Gastroesophageal sphincter (tissue), 3 donors: ENCODE measurements at regions not wholly inside any gene's neighbourhood (a gene's known extent, or its start where the extent isn't known, plus 50 kb on each side); places are given as distances from the start of the nearest gene placed in this dataset.

Experiments used
- EP300 ChIP-seq: sonication (generic); formaldehyde crosslinking; IDR thresholded peaks from one replicate; pipeline ENCODE4 v1.6.1; 2017; ENCODE audit warnings: antibody characterized with exemption, mild to moderate bottlenecking
- POLR2A ChIP-seq, 2 donors: fragments of 450-650 bp; IDR thresholded peaks; one replicate each; pipeline ENCODE4 v1.6.1; 2017; ENCODE audit warnings: antibody characterized with exemption in 2 of 2, mild to moderate bottlenecking in 2 of 2, moderate library complexity in 1 of 2
- POLR2AphosphoS5 ChIP-seq: sonication (generic); formaldehyde crosslinking; IDR thresholded peaks from one replicate; pipeline ENCODE4 v1.6.1; 2017; ENCODE audit warnings: antibody characterized with exemption
- TF ChIP-seq, protein P1 (sequence below), 4 experiments: fragments of 200-600 bp in 2 of 4; fragments of 450-650 bp in 2 of 4; sonication (generic) in 1 of 4; IDR thresholded peaks; one replicate each; pipeline ENCODE4 v1.5.1; 2017 to 2019; ENCODE audit warnings: antibody characterized with exemption in 4 of 4, mild to moderate bottlenecking in 2 of 4, moderate library complexity in 2 of 4

GRCh38 chr4:167645358-167645757 lies 411.1 kb upstream of the SPOCK3 start:
- TF ChIP-seq, protein P1, sequence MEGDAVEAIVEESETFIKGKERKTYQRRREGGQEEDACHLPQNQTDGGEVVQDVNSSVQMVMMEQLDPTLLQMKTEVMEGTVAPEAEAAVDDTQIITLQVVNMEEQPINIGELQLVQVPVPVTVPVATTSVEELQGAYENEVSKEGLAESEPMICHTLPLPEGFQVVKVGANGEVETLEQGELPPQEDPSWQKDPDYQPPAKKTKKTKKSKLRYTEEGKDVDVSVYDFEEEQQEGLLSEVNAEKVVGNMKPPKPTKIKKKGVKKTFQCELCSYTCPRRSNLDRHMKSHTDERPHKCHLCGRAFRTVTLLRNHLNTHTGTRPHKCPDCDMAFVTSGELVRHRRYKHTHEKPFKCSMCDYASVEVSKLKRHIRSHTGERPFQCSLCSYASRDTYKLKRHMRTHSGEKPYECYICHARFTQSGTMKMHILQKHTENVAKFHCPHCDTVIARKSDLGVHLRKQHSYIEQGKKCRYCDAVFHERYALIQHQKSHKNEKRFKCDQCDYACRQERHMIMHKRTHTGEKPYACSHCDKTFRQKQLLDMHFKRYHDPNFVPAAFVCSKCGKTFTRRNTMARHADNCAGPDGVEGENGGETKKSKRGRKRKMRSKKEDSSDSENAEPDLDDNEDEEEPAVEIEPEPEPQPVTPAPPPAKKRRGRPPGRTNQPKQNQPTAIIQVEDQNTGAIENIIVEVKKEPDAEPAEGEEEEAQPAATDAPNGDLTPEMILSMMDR (IDR thresholded peaks at IDR 0.05) = no peak
- TF ChIP-seq POLR2A (IDR thresholded peaks at IDR 0.05) (no peak), EP300 (no peak), POLR2AphosphoS5 (no peak)
